Esophagus mucosa (tissue), 1 donor: ENCODE measurements at regions not wholly inside any gene's neighbourhood (a gene's known extent, or its start where the extent isn't known, plus 50 kb on each side); places are given as distances from the start of the nearest gene placed in this dataset.
A peak's percentile ranks its signal among the peaks of the same experiment; 100 is the strongest.
"Not testable (repeated sequence)": the region's sequence is repeated elsewhere in the genome, so short reads cannot be mapped to it uniquely, and the experiment has no call there.

Experiments used
- ATAC-seq: fragments of 200-7000 bp; cut with Tn5 transposase; one replicate; pipeline ENCODE4 v1.9.1; 2020
- donor health status: DM: yes; HTN: yes; CAD: no.

GRCh38 chr6:142637624-142638351 lies 307.2 kb downstream of the HIVEP2 start:
- no peak for ATAC-seq

- no peak for ATAC-seq
Observed at GRCh38 chr6:142642651-142643050, 302.3 kb downstream of the HIVEP2 start.

GRCh38 chr6:142644866-142645265 lies 300.1 kb downstream of the HIVEP2 start:
- ATAC-seq = no peak

GRCh38 chr6:142645663-142646062 lies 299.3 kb downstream of the HIVEP2 start:
- no peak for ATAC-seq

- ATAC-seq = no peak
Observed at GRCh38 chr6:142647449-142648035, 297.4 kb downstream of the HIVEP2 start.

GRCh38 chr6:142648036-142648451 lies 296.9 kb downstream of the HIVEP2 start:
- ATAC-seq = no peak

GRCh38 chr6:142648526-142648925 lies 296.4 kb downstream of the HIVEP2 start:
- no peak for ATAC-seq

GRCh38 chr6:142649438-142650234 lies 295.3 kb downstream of the HIVEP2 start:
- ATAC-seq = not testable (repeated sequence)

GRCh38 chr6:142651384-142651783 lies 293.6 kb downstream of the HIVEP2 start:
- no peak for ATAC-seq

- ATAC-seq = no peak
Observed at GRCh38 chr6:142653710-142654420, 291.1 kb downstream of the HIVEP2 start.

GRCh38 chr6:142659661-142660060 lies 285.3 kb downstream of the HIVEP2 start:
- ATAC-seq = no peak

- no peak for ATAC-seq
Observed at GRCh38 chr6:142665393-142665792, 279.6 kb downstream of the HIVEP2 start.

- ATAC-seq = no peak
Observed at GRCh38 chr6:142666599-142667185, 278.3 kb downstream of the HIVEP2 start.

- ATAC-seq = no peak
Observed at GRCh38 chr6:142669471-142670351, 275.3 kb downstream of the HIVEP2 start.

- ATAC-seq = no peak
Observed at GRCh38 chr6:142671791-142672190, 273.2 kb downstream of the HIVEP2 start.

- no peak for ATAC-seq
Observed at GRCh38 chr6:142675517-142675916, 269.5 kb downstream of the HIVEP2 start.

- ATAC-seq = no peak
Observed at GRCh38 chr6:142676027-142676443, 268.9 kb downstream of the HIVEP2 start.

GRCh38 chr6:142676647-142677192 lies 268.3 kb downstream of the HIVEP2 start:
- ATAC-seq = no peak

- peak; percentile 49 for ATAC-seq
Observed at GRCh38 chr6:142679907-142680700, 264.9 kb downstream of the HIVEP2 start.

- no peak for ATAC-seq
Observed at GRCh38 chr6:142681099-142681498, 263.9 kb downstream of the HIVEP2 start.
